Endothelial cell of umbilical vein (primary cell): ENCODE measurements at regions not wholly inside any gene's neighbourhood (a gene's known extent, or its start where the extent isn't known, plus 50 kb on each side); places are given as distances from the start of the nearest gene placed in this dataset.

Source experiments
- BruUV-seq: library from RNA; stranded (reverse); fragments of 400-500 nt; replicated peaks from 2 replicates; lab custom pipeline; 2021; lab: Mats Ljungman, UMichigan
- CTCF ChIA-PET: fragments of 300-600, 350-600 bp; sonication (Branson Sonifier 250); formaldehyde crosslinking; loops from one replicate; lab custom pipeline; 2021; ENCODE audit warnings: antibody characterized with exemption, inconsistent platforms; lab: Charles Lee
- POLR2A ChIA-PET: fragments of 300-600, 350-600 bp; sonication (Branson Sonifier 250); formaldehyde crosslinking; loops from one replicate; lab custom pipeline; 2021; ENCODE audit warnings: antibody characterized with exemption, inconsistent platforms; lab: Charles Lee
- DNase-seq: peaks from one replicate; pipeline ENCODE4 v3.0.0-alpha.2; 2011; ENCODE audit warnings: low read depth, low spot score
- FAIRE-seq: peaks from 2 replicates; lab custom pipeline; 2011; peaks lifted over from hg19 to GRCh38; lab: Jason Lieb, UNC
- H2AFZ ChIP-seq: 2 replicates; pipeline ENCODE4 v1.6.0; 2012; ENCODE audit warnings: low read depth, low read length, control low read depth, inconsistent platforms
- H3K27ac ChIP-seq: 2 replicates; pipeline ENCODE4 v1.5.1; 2011; ENCODE audit warnings: low read depth, mild to moderate bottlenecking, control low read depth, low read length, moderate library complexity; ENCODE audit not compliant: insufficient read depth
- H3K27me3 ChIP-seq, 2 experiments: 2 replicates each; pipeline versions ENCODE4 v1.6.0 to v1.6.1; 2011; ENCODE audit warnings: low read length in 2 of 2, mixed read lengths in 1 of 2; ENCODE audit not compliant: control insufficient read depth in 2 of 2, insufficient read depth in 2 of 2
- H3K36me3 ChIP-seq, 2 experiments: 2 replicates in 1 of 2; 3 replicates in 1 of 2; pipeline ENCODE4 v1.5.1; 2011; ENCODE audit warnings: low read length in 2 of 2, mild to moderate bottlenecking in 1 of 2, moderate library complexity in 1 of 2; ENCODE audit not compliant: control insufficient read depth in 2 of 2, insufficient read depth in 2 of 2; ENCODE audit errors: extremely low read depth in 1 of 2
- H3K4me1 ChIP-seq: 3 replicates; pipeline ENCODE4 v1.5.1; 2011; ENCODE audit warnings: mild to moderate bottlenecking, low read length; ENCODE audit not compliant: control insufficient read depth, insufficient read depth; ENCODE audit errors: extremely low read depth
- H3K4me2 ChIP-seq: 2 replicates; pipeline ENCODE4 v1.6.1; 2011; ENCODE audit warnings: low read length, control low read depth, mixed read lengths; ENCODE audit not compliant: insufficient read depth
- H3K4me3 ChIP-seq, 3 experiments: fragments of 200-600 bp in 1 of 3; sonication (generic), shearing (Covaris generic) in 1 of 3; replicated peaks in 1 of 3; 2 replicates each; pipeline ENCODE4 v1.5.1; 2011 to 2016; ENCODE audit warnings: control low read depth in 3 of 3, low read length in 3 of 3, mild to moderate bottlenecking in 2 of 3, inconsistent platforms in 1 of 3, low read depth in 1 of 3, moderate library complexity in 1 of 3; ENCODE audit not compliant: insufficient read depth in 1 of 3
- H3K79me2 ChIP-seq: 2 replicates; pipeline ENCODE4 v1.6.0; 2012; ENCODE audit warnings: low read length, inconsistent platforms; ENCODE audit not compliant: control insufficient read depth, insufficient read depth
- H3K9ac ChIP-seq: replicated peaks from 2 replicates; pipeline ENCODE3; 2011; ENCODE audit warnings: low read length, control low read depth; ENCODE audit not compliant: insufficient read depth; ENCODE audit errors: extremely low read depth
- H3K9me1 ChIP-seq: replicated peaks from 3 replicates; pipeline ENCODE4 v1.6.0; 2011; ENCODE audit warnings: mild to moderate bottlenecking, low read length; ENCODE audit not compliant: control insufficient read depth, insufficient read depth; ENCODE audit errors: extremely low read depth
- H3K9me3 ChIP-seq: replicated peaks from 2 replicates; pipeline ENCODE4 v1.5.1; 2012; ENCODE audit warnings: low read length, inconsistent platforms; ENCODE audit not compliant: control insufficient read depth, insufficient read depth
- H4K20me1 ChIP-seq: replicated peaks from 2 replicates; pipeline ENCODE3; 2011; ENCODE audit warnings: mild to moderate bottlenecking, low read length; ENCODE audit not compliant: control insufficient read depth, insufficient read depth; ENCODE audit errors: extremely low read depth
- CTCF ChIP-seq, 2 donors: IDR thresholded peaks; 1 replicate in 1 of 2; 2 replicates in 1 of 2; pipeline ENCODE4 v1.5.1; 2011; ENCODE audit warnings: low read length in 2 of 2, mild to moderate bottlenecking in 2 of 2, moderate library complexity in 2 of 2, control low read depth in 1 of 2, inconsistent platforms in 1 of 2, low read depth in 1 of 2; ENCODE audit not compliant: insufficient read depth in 1 of 2; ENCODE audit errors: extremely low read depth in 1 of 2
- EZH2 ChIP-seq: IDR thresholded peaks from 2 replicates; pipeline ENCODE4 v1.6.1; 2012; ENCODE audit warnings: borderline replicate concordance, low read depth, mild to moderate bottlenecking, moderate library complexity, low read length, inconsistent platforms; ENCODE audit not compliant: severe bottlenecking
- FOS ChIP-seq: IDR thresholded peaks from 2 replicates; pipeline ENCODE4 v1.6.1; 2011; ENCODE audit warnings: mild to moderate bottlenecking, low read length, moderate library complexity, borderline replicate concordance; ENCODE audit not compliant: insufficient read depth
- GATA2 ChIP-seq: IDR thresholded peaks from 2 replicates; pipeline ENCODE4 v1.7.0; 2011; ENCODE audit warnings: low read depth, mild to moderate bottlenecking, moderate library complexity, mixed read lengths, low read length; ENCODE audit not compliant: insufficient read length, insufficient read depth
- JUN ChIP-seq: IDR thresholded peaks from 2 replicates; pipeline ENCODE4 v1.6.1; 2011; ENCODE audit warnings: borderline replicate concordance, low read depth; ENCODE audit not compliant: insufficient read length, insufficient read depth
- MAX ChIP-seq: IDR thresholded peaks from 2 replicates; pipeline ENCODE4 v1.6.1; 2011; ENCODE audit not compliant: insufficient read depth, insufficient read length
- MYC ChIP-seq: IDR thresholded peaks from one replicate; pipeline ENCODE4 v1.6.1; 2011; ENCODE audit warnings: mild to moderate bottlenecking, low read depth, low read length
- POLR2A ChIP-seq: IDR thresholded peaks from 2 replicates; pipeline ENCODE4 v1.6.1; 2012; ENCODE audit warnings: low read depth, mild to moderate bottlenecking, control low read depth, low read length
- POLR2AphosphoS5 ChIP-seq: IDR thresholded peaks from 2 replicates; pipeline ENCODE4 v1.6.1; 2012; ENCODE audit warnings: low read depth, mild to moderate bottlenecking, control low read depth, low read length, moderate library complexity; ENCODE audit not compliant: insufficient read depth
- dilution Hi-C: fragments of 300-500 bp; cut with MboI; formaldehyde crosslinking; loops from one replicate; pipeline ENCODE4 v1.15.0; 2019; ENCODE audit warnings: low sequenced_read_pairs; ENCODE audit not compliant: extremely low pct_ligation_motif_present
- intact Hi-C: fragments of 100-400 bp; cut with micrococcal nuclease; formaldehyde crosslinking; loops from one replicate; pipeline ENCODE4 v1.10.0; 2022

GRCh38 chr1:229190057-229190575, 80.8 kb upstream of the RAB4A start:
- no peaks in the 10 kb centered on the region for H3K9me1 ChIP-seq
- no peaks in the 10 kb centered on the region for H3K9me3 ChIP-seq
- H3K9ac ChIP-seq, result no peak overlapping the region
- POLR2A ChIA-PET, result no interaction called here
- no peaks in the 10 kb centered on the region for H3K36me3 ChIP-seq
- H3K4me3 ChIP-seq, result no peak overlapping the region
- no peak overlapping the region for H2AFZ ChIP-seq
- TF ChIP-seq FOS (no peak), EZH2 (no peak), GATA2 (no peak), MAX (no peak), JUN (no peak), CTCF (IDR thresholded peaks at IDR 0.05; ENCODE audit: extremely low read depth in 1 of 2, insufficient read depth in 1 of 2, low read depth in 1 of 2, low read length in 2 of 2) (no peak), MYC (no peak), POLR2AphosphoS5 (no peak), POLR2A (no peak)
- H3K79me2 ChIP-seq, result no peaks in the 10 kb centered on the region
- H4K20me1 ChIP-seq, result no peaks in the 10 kb centered on the region
- dilution Hi-C loops (no loop called here), intact Hi-C loops (no loop called here)
- no peaks in the 10 kb centered on the region for H3K4me1 ChIP-seq
- BruUV-seq, result no TSS peak
- DNase-seq (no peak), FAIRE-seq (no peak)
- CTCF ChIA-PET, result no interaction called here
- no peak overlapping the region for H3K27ac ChIP-seq
- no peaks in the 10 kb centered on the region for H3K27me3 ChIP-seq
- H3K4me2 ChIP-seq, result no peak overlapping the region
